ENCODE measurements at regions not wholly inside any gene's neighbourhood (a gene's known extent, or its start where the extent isn't known, plus 50 kb on each side); places are given as distances from the start of the nearest gene placed in this dataset.

- no peak for DNase-seq (ENCODE audit: low read depth)
- no peak overlapping the region for H3K4me3 ChIP-seq (ENCODE audit: low read depth, low read length)
- no peak for TF ChIP-seq CTCF (IDR thresholded peaks at IDR 0.05; ENCODE audit: insufficient read depth, low read depth, low read length)
Measured at GRCh38 chr4:188455062-188455752, 316.0 kb downstream of the TRIML1 start.

- no peak for TF ChIP-seq CTCF (IDR thresholded peaks at IDR 0.05; ENCODE audit: insufficient read depth, low read depth, low read length)
- no peak for DNase-seq (ENCODE audit: low read depth)
- no peak overlapping the region for H3K4me3 ChIP-seq (ENCODE audit: low read depth, low read length)
Measured at GRCh38 chr4:188459381-188459780, 320.1 kb downstream of the TRIML1 start.

- DNase-seq (ENCODE audit: low read depth): no peak
- no peak for TF ChIP-seq CTCF (IDR thresholded peaks at IDR 0.05; ENCODE audit: insufficient read depth, low read depth, low read length)
- no peak overlapping the region for H3K4me3 ChIP-seq (ENCODE audit: low read depth, low read length)
Measured at GRCh38 chr4:188463909-188464308, 324.7 kb downstream of the TRIML1 start.

- DNase-seq (ENCODE audit: low read depth): no peak
- TF ChIP-seq CTCF (IDR thresholded peaks at IDR 0.05; ENCODE audit: insufficient read depth, low read depth, low read length): no peak
- no peak overlapping the region for H3K4me3 ChIP-seq (ENCODE audit: low read depth, low read length)
Measured at GRCh38 chr4:188466001-188466400, 326.8 kb downstream of the TRIML1 start.

GRCh38 chr4:188484256-188484655, 345.0 kb downstream of the TRIML1 start:
- no peak overlapping the region for H3K4me3 ChIP-seq (ENCODE audit: low read depth, low read length)
- DNase-seq (ENCODE audit: low read depth): no peak
- no peak for TF ChIP-seq CTCF (IDR thresholded peaks at IDR 0.05; ENCODE audit: insufficient read depth, low read depth, low read length)

- DNase-seq (ENCODE audit: low read depth): no peak
- no peak overlapping the region for H3K4me3 ChIP-seq (ENCODE audit: low read depth, low read length)
- no peak for TF ChIP-seq CTCF (IDR thresholded peaks at IDR 0.05; ENCODE audit: insufficient read depth, low read depth, low read length)
Measured at GRCh38 chr4:188485906-188486305, 346.7 kb downstream of the TRIML1 start.

GRCh38 chr4:188492886-188493285, 353.6 kb downstream of the TRIML1 start:
- TF ChIP-seq CTCF (IDR thresholded peaks at IDR 0.05; ENCODE audit: insufficient read depth, low read depth, low read length): no peak
- no peak for DNase-seq (ENCODE audit: low read depth)
- H3K4me3 ChIP-seq (ENCODE audit: low read depth, low read length): no peak overlapping the region
